Fibroblast of mammary gland (primary cell): ENCODE measurements at regions not wholly inside any gene's neighbourhood (a gene's known extent, or its start where the extent isn't known, plus 50 kb on each side); places are given as distances from the start of the nearest gene placed in this dataset.

Source experiments
- DNase-seq: peaks from one replicate; pipeline ENCODE4 v3.0.0-alpha.2; 2010; ENCODE audit warnings: low read depth
- H3K4me3 ChIP-seq: 2 replicates; pipeline ENCODE4 v1.5.1; 2011; ENCODE audit warnings: low read depth, mild to moderate bottlenecking, low read length, moderate library complexity; ENCODE audit not compliant: control insufficient read depth
- TF ChIP-seq, protein P1 (sequence below): conservative IDR thresholded peaks from 2 replicates; pipeline ENCODE4 v1.5.1; 2011; ENCODE audit warnings: low read depth, low read length, inconsistent platforms; ENCODE audit not compliant: control insufficient read depth, insufficient read depth

DNA sequence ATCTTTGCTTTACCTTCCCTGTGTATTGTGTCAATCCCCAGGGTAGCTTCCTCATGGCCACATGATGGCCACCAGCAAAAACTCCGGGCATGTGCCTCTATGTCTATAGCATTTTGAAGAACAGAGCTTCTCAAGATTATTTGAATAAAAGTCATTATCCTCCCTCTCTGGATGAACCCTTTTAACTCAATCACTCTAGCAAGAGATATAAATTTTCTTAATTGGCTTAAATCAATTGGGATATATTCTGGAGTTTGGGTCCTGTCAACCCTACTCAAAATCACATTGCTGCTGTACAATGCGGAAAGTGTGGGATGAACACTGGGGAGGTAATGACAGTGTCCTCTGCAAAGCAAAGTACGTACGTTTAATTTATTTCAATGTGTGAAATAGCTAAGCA lies 370.6 kb upstream of the LRRC3B start:
- H3K4me3 ChIP-seq: no peak overlapping the region
- TF ChIP-seq, protein P1, sequence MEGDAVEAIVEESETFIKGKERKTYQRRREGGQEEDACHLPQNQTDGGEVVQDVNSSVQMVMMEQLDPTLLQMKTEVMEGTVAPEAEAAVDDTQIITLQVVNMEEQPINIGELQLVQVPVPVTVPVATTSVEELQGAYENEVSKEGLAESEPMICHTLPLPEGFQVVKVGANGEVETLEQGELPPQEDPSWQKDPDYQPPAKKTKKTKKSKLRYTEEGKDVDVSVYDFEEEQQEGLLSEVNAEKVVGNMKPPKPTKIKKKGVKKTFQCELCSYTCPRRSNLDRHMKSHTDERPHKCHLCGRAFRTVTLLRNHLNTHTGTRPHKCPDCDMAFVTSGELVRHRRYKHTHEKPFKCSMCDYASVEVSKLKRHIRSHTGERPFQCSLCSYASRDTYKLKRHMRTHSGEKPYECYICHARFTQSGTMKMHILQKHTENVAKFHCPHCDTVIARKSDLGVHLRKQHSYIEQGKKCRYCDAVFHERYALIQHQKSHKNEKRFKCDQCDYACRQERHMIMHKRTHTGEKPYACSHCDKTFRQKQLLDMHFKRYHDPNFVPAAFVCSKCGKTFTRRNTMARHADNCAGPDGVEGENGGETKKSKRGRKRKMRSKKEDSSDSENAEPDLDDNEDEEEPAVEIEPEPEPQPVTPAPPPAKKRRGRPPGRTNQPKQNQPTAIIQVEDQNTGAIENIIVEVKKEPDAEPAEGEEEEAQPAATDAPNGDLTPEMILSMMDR: no peak
- no peak for DNase-seq

DNA sequence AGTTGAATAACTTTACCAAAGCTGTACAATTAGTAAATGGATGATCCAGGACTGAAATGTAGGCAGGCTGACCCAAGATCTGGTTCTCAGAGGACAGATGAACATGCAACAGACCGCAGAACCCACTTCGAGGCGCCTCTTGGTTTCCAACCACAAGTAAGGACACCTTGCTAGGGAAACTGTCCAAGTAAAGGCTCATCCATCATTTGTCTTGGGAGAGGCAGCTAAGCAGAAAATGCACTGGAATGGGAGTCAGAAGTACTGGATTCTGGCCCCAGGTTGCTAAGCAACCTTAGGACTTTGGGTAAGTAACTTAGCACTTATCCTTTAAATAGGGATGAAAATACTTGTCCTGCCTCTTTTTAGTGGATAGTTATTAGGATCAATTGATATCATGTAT lies 366.3 kb upstream of the LRRC3B start:
- TF ChIP-seq, protein P1: no peak
- H3K4me3 ChIP-seq: no peak overlapping the region
- no peak for DNase-seq

DNA sequence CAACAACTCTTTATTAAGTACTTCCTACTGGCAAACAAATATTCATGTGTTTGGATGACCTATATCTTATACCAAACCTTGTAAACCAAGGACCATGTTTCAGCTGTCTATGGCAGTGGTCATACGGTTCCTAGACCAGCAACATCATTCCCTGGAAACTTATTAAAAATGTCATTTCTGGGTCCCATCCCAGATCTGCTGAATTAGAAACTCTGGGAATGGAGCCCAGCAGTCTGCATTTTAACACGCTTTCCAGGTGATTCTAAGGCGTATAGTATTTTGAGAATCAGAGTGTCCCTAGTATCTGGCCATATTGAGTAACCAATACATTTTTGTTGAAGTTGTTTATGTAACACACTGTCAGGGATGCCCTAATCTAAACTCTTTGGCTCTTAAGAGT lies 363.4 kb upstream of the LRRC3B start:
- H3K4me3 ChIP-seq: no peak overlapping the region
- no peak for DNase-seq
- TF ChIP-seq, protein P1: no peak

DNA sequence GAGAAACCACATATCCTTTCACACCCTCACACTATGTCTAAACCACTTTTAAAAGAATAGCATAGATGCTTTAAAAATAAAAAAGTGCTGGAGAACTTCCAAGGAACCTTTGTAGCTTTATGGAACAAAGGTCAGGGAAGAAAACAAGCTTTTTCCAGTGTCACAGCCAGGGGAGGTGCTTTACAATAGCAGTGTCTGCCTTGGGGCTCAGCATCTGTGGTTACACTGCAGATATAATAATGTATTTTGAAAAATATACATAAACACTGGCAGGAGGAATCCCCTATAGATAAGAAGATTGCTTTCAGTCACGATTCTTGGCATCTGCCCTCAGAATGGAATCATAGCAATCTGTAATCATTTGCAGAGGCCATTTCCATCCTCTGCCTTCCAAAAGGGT lies 362.4 kb upstream of the LRRC3B start:
- H3K4me3 ChIP-seq: no peak overlapping the region
- TF ChIP-seq, protein P1: no peak
- no peak for DNase-seq

DNA sequence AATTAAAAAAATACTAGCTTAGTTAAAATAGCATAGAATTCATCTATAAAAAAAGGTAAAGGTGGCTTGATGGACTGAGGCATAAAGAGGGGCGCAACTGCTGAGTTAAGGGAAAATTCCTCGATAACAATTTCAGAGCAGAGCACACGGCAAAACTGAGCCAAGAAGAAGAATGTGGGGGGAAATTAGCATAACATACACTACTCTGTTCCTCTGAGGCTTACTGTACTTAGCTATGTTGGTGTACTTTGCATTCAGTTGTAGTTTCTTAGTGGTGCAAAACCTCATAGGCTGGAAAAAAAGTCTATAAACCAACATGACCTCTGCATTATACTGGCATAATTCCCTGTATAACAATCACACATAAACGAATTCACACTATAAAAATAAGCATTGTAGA lies 357.9 kb upstream of the LRRC3B start:
- DNase-seq: no peak
- H3K4me3 ChIP-seq: no peak overlapping the region
- TF ChIP-seq, protein P1: no peak

DNA sequence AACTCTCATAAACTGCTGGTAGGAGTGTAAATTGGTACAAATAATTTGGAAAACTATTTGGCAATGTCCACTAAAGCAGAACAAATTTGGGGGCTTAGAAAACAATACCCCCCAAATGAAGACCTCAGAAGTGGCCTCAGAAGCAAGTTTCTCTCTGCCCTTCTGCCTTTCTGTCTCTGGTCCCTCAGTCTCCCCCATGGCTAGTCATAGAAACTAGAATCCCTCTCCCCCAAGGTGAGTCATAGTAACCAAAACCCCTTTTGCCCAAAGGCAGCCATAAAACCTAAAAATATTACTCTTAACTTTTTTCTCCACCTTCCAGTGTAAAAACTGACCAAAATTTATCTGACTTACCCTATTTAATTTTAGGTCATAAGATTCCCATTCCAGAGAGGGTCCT lies 350.7 kb upstream of the LRRC3B start:
- no peak overlapping the region for H3K4me3 ChIP-seq
- DNase-seq: no peak
- TF ChIP-seq, protein P1: no peak

DNA sequence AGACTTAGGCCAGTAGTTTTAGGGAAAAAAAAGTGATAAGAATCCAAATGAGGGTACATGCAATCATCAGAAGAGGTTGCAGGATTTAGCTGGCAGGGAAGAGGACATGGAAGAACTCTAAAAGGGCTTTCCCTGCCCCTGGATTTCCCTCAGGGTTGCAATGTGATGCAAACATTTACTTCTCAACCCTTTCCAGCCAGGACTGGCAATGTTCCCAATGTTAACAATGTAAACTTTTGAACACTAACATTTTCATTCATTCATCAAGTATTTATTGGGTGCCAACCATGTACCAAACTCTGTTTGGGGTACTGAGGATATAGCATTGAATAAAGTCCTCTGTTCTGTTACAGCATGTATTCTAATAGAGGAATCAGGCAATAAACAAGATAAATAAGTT lies 349.4 kb upstream of the LRRC3B start:
- DNase-seq: no peak
- H3K4me3 ChIP-seq: no peak overlapping the region

More for the DNA sequence above, 349.4 kb upstream of the LRRC3B start:
- TF ChIP-seq, protein P1: no peak
